ENCODE measurements at regions not wholly inside any gene's neighbourhood (a gene's known extent, or its start where the extent isn't known, plus 50 kb on each side); places are given as distances from the start of the nearest gene placed in this dataset.

GRCh38 chr18:11283479-11284161 lies 134.3 kb upstream of the PIEZO2 start:
- no peak for TF ChIP-seq ZFX (IDR thresholded peaks at IDR 0.05)
- TF ChIP-seq, protein P1, sequence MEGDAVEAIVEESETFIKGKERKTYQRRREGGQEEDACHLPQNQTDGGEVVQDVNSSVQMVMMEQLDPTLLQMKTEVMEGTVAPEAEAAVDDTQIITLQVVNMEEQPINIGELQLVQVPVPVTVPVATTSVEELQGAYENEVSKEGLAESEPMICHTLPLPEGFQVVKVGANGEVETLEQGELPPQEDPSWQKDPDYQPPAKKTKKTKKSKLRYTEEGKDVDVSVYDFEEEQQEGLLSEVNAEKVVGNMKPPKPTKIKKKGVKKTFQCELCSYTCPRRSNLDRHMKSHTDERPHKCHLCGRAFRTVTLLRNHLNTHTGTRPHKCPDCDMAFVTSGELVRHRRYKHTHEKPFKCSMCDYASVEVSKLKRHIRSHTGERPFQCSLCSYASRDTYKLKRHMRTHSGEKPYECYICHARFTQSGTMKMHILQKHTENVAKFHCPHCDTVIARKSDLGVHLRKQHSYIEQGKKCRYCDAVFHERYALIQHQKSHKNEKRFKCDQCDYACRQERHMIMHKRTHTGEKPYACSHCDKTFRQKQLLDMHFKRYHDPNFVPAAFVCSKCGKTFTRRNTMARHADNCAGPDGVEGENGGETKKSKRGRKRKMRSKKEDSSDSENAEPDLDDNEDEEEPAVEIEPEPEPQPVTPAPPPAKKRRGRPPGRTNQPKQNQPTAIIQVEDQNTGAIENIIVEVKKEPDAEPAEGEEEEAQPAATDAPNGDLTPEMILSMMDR (conservative IDR thresholded peaks at IDR 0.05), result no peak
- H3K27ac ChIP-seq, result no peak overlapping the region

DNA sequence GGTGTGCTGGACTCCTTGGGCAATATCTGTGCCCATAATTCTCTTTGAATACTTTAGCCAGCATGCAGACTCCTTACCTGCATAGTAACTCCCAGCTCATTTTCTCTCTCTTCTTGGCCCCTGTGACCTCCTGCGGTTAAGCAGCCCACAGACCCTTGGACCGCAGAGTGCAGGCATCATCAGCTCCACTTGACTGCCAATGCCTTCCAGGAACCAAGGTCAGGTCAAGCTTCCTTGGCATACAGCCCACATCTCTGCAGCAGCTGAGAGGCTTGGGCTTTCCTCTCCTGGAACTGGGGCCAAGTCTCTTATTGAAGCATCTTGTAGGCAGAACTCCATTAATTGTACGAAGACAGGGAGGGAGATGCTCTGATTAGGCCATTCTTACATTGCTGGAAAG lies 130.1 kb upstream of the PIEZO2 start:
- TF ChIP-seq ZFX (IDR thresholded peaks at IDR 0.05), result no peak
- TF ChIP-seq, protein P1 (conservative IDR thresholded peaks at IDR 0.05), result no peak
- H3K27ac ChIP-seq, result no peak overlapping the region

- no peak overlapping the region for H3K27ac ChIP-seq
- TF ChIP-seq, protein P1 (conservative IDR thresholded peaks at IDR 0.05), result no peak
- no peak for TF ChIP-seq ZFX (IDR thresholded peaks at IDR 0.05)
Measured at GRCh38 chr18:11276678-11277077, 127.3 kb upstream of the PIEZO2 start.

DNA sequence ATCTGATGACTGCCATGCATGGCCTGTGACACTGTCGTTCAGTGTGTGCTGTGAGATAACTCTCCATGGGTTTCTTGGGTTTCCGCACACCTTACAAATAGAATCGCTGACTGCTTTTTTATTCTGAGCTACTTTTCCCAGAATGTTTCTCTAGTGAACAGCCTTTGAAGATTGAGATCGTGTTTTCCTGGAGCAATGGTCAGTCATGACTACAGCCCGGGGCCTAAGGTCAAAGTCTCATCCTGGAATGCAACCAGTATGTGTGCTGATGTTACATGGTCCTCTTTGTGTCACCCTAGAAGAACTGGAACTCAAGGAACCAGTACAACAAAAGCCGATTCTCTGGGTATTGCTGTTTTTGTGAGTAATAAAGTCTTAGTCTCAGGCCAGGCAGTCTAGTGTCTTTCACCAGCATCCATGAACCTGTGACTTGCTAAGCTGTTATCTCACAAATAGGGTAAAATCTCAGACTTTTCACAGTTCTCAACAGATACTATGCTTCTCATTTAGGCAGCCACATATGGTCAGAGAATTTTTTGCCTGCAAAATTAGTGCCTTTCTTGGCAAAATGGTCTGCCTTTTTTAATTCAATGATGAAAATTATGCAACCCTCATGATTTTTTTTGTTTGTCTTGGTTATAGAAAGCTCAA lies 124.9 kb upstream of the PIEZO2 start:
- TF ChIP-seq ZFX (IDR thresholded peaks at IDR 0.05), result no peak
- TF ChIP-seq, protein P1 (conservative IDR thresholded peaks at IDR 0.05), result no peak
- H3K27ac ChIP-seq, result no peak overlapping the region

DNA sequence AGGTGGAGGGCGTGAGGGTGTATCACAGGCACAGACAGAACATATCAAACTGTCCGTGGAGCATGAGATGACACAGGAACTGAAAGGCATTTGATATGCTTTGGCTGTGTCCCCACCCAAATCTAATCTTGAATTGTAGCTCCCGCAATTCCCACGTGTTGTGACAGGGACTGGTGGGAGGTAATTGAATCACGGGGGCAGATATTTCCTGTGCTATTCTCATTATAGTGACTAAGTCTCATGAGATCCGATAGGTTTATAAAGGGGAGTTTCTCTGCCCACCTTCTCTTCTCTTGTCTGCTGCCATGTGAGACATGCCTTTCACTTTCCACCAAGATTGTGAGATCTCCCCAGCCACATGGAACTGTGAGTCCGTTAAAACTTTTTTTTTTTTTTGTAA lies 123.1 kb upstream of the PIEZO2 start:
- no peak for TF ChIP-seq ZFX (IDR thresholded peaks at IDR 0.05)
- TF ChIP-seq, protein P1 (conservative IDR thresholded peaks at IDR 0.05), result no peak
- no peak overlapping the region for H3K27ac ChIP-seq

DNA sequence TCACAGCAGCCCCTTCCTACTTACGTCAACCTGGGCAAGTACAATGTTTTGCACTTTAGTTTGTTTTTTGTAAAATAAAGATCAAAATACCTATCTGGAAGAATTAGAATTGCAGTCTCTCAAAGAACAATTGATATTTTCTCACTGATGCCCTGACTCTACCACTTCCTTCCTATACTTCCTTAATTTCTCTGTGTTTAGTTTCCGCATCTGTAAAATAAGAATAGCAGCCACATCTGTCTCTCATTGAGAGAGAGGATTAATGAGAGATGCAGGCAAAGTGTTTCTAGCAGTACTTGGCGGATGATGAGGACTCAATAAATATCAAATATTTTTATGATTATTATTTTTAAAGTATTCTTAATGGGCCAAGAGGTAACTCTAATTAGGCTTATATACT lies 122.6 kb upstream of the PIEZO2 start:
- no peak overlapping the region for H3K27ac ChIP-seq
- TF ChIP-seq ZFX (IDR thresholded peaks at IDR 0.05), result no peak
- TF ChIP-seq, protein P1 (conservative IDR thresholded peaks at IDR 0.05), result no peak

- no peak overlapping the region for H3K27ac ChIP-seq
- TF ChIP-seq ZFX (IDR thresholded peaks at IDR 0.05), result no peak
- TF ChIP-seq, protein P1 (conservative IDR thresholded peaks at IDR 0.05), result no peak
Measured at GRCh38 chr18:11269257-11269656, 119.9 kb upstream of the PIEZO2 start.
